Lower leg skin (tissue), 3 donors: ENCODE measurements at regions not wholly inside any gene's neighbourhood (a gene's known extent, or its start where the extent isn't known, plus 50 kb on each side); places are given as distances from the start of the nearest gene placed in this dataset.

Source experiments
- POLR2A ChIP-seq, 2 donors: fragments of 450-650 bp; IDR thresholded peaks; one replicate each; pipeline ENCODE4 v1.6.1; 2016 to 2017; ENCODE audit warnings: antibody characterized with exemption in 2 of 2, mild to moderate bottlenecking in 1 of 2, moderate library complexity in 1 of 2
- TF ChIP-seq, protein P1 (sequence below), 3 donors: fragments of 450-650 bp; IDR thresholded peaks; one replicate each; pipeline ENCODE4 v1.5.1; 2016; ENCODE audit warnings: antibody characterized with exemption in 3 of 3, mild to moderate bottlenecking in 3 of 3, moderate library complexity in 2 of 3

GRCh38 chr6:156658966-156659821, 118.0 kb upstream of the ARID1B start:
- no peak for TF ChIP-seq POLR2A (IDR thresholded peaks at IDR 0.05)
- TF ChIP-seq, protein P1, sequence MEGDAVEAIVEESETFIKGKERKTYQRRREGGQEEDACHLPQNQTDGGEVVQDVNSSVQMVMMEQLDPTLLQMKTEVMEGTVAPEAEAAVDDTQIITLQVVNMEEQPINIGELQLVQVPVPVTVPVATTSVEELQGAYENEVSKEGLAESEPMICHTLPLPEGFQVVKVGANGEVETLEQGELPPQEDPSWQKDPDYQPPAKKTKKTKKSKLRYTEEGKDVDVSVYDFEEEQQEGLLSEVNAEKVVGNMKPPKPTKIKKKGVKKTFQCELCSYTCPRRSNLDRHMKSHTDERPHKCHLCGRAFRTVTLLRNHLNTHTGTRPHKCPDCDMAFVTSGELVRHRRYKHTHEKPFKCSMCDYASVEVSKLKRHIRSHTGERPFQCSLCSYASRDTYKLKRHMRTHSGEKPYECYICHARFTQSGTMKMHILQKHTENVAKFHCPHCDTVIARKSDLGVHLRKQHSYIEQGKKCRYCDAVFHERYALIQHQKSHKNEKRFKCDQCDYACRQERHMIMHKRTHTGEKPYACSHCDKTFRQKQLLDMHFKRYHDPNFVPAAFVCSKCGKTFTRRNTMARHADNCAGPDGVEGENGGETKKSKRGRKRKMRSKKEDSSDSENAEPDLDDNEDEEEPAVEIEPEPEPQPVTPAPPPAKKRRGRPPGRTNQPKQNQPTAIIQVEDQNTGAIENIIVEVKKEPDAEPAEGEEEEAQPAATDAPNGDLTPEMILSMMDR (IDR thresholded peaks at IDR 0.05), result no peak
